Colonic mucosa (tissue), 4 donors: ENCODE measurements at regions not wholly inside any gene's neighbourhood (a gene's known extent, or its start where the extent isn't known, plus 50 kb on each side); places are given as distances from the start of the nearest gene placed in this dataset.

Experiments
- DNase-seq: peaks from one replicate; pipeline ENCODE4 v3.0.0-alpha.2; 2020
- H3K27ac ChIP-seq: fragments of 200-600 bp; one replicate; pipeline ENCODE4 v1.8.0; 2021
- H3K27me3 ChIP-seq: fragments of 200-600 bp; one replicate; pipeline ENCODE4 v1.8.0; 2021
- H3K36me3 ChIP-seq: fragments of 200-600 bp; one replicate; pipeline ENCODE4 v1.8.0; 2021
- H3K4me1 ChIP-seq: fragments of 200-600 bp; one replicate; pipeline ENCODE4 v1.8.0; 2021; ENCODE audit warnings: mild to moderate bottlenecking
- H3K4me3 ChIP-seq: fragments of 200-600 bp; one replicate; pipeline ENCODE4 v1.8.0; 2021
- H3K9ac ChIP-seq, 2 donors: one replicate each; pipeline ENCODE4 v1.7.0; 2013; ENCODE audit warnings: control low read depth in 2 of 2, low read depth in 2 of 2, low read length in 2 of 2
- H3K9me3 ChIP-seq: fragments of 200-600 bp; one replicate; pipeline ENCODE4 v1.8.0; 2021
- intact Hi-C: fragments of 100-400 bp; cut with DNase I; formaldehyde crosslinking; loops from one replicate; pipeline ENCODE4 v1.14.1; 2022
- TF ChIP-seq, protein P1 (sequence below): fragments of 200-600 bp; IDR thresholded peaks from one replicate; pipeline ENCODE4 v1.8.0; 2022; ENCODE audit warnings: antibody characterized with exemption, mild to moderate bottlenecking
- donor health status: healthy.
- donor health status: DM: no; HTN: no; CAD: no.
- donor health status: DM: no; HTN: no; CAD: no.

DNA sequence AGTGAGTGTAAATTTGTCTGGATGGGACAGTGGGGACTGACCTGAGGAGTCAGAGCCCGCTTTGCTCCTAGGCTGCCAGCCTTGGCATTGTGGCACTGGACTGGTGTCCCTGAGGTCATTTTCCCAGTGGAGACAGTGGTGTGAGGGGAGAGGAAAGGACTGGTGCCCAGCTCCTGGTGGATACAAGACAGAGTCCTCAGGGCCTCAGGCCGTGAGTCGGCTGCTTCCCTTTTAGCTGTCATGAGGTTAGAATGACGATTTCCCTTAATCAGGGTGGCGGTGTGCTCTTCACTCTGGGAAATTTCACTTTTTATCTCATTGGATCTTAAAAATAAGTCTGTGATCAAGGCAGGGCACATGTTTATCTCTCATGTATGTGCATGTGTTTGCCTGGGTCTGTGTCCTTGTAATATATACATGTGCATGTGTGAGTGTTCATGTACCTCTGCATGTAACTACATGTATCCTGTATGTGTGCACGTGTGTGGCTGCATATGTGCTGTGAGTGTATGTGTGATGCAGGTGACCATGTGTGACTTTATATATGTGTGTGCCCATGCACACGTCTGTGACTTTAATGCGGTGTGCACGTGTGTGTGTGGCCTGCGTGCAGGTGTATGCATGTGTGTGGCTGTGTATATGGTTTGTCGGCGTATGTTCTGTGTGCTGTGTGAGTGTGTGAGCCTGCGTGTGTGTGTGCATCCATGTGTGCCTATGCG is 55.7 kb downstream of the GLI2 start:
- H3K4me3 ChIP-seq: no peak overlapping the region
- TF ChIP-seq, protein P1, sequence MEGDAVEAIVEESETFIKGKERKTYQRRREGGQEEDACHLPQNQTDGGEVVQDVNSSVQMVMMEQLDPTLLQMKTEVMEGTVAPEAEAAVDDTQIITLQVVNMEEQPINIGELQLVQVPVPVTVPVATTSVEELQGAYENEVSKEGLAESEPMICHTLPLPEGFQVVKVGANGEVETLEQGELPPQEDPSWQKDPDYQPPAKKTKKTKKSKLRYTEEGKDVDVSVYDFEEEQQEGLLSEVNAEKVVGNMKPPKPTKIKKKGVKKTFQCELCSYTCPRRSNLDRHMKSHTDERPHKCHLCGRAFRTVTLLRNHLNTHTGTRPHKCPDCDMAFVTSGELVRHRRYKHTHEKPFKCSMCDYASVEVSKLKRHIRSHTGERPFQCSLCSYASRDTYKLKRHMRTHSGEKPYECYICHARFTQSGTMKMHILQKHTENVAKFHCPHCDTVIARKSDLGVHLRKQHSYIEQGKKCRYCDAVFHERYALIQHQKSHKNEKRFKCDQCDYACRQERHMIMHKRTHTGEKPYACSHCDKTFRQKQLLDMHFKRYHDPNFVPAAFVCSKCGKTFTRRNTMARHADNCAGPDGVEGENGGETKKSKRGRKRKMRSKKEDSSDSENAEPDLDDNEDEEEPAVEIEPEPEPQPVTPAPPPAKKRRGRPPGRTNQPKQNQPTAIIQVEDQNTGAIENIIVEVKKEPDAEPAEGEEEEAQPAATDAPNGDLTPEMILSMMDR: no peak
- no peaks in the 10 kb centered on the region for H3K9me3 ChIP-seq
- H3K27ac ChIP-seq: no peak overlapping the region
- intact Hi-C loops: no loop called here
- no peak overlapping the region for H3K9ac ChIP-seq
- no peaks in the 10 kb centered on the region for H3K36me3 ChIP-seq
- H3K4me1 ChIP-seq: no peaks in the 10 kb centered on the region
- H3K27me3 ChIP-seq: no peaks in the 10 kb centered on the region
- no peak for DNase-seq

DNA sequence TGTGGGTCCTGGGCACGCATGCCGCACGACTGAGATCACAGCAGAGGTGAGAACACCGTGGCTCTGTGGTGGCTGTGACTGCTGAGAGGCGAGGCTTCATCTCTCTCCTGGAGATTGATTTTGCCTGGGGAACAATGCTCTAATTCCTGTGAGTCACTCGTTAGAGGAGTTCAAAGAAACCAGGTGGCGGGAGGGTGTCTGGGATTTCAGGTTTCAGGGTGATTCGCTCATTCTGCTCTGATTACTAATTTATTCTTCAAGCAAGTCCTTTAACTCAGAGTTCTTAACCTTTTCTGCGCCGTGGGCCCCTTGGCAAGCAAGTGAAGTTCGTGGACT is 56.3 kb downstream of the GLI2 start:
- Histone ChIP-seq H3K9ac (no peak overlapping the region), H3K9me3 (no peaks in the 10 kb centered on the region), H3K36me3 (no peaks in the 10 kb centered on the region), H3K27ac (no peak overlapping the region), H3K4me3 (no peak overlapping the region), H3K27me3 (no peaks in the 10 kb centered on the region), H3K4me1 (no peaks in the 10 kb centered on the region)
- TF ChIP-seq, protein P1: no peak
- intact Hi-C loops: no loop called here
- DNase-seq: no peak

DNA sequence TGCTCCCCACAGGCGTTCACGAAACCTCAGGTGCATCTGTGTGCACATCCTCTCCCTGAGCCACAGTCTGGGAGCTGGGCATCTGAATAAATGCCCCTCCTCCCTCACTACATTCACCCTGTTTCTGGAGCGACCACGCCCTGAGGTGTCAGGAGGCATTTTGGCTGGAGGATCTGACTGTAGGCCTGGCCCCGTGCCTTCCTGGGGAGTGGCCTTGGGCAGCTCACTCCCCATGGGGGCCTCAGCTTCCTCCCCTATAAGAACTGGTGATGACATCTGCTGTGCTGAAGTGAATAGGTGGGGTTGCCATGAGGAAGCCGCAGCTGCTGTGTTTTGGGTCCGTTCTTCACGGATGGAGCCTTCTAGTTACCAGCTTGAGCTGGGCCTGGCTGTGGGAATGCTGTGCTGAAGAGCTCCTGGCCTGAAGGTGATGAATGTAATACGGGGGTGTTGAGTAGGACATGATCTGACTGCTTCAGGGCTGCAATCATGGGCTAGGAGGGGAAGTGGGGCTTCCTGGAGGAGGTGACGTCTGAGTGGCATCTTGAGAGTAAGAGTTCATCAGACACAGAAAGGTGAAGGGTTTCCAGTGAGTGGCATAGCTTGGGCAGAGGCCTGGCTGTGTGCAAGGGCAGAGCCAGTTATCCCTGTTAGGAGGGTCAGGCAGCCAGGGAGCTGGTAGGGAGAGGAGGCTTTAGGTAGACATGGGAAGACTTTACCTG is 58.2 kb downstream of the GLI2 start:
- TF ChIP-seq, protein P1: no peak
- Histone ChIP-seq H3K27me3 (no peaks in the 10 kb centered on the region), H3K36me3 (no peaks in the 10 kb centered on the region), H3K4me3 (no peak overlapping the region), H3K4me1 (no peaks in the 10 kb centered on the region), H3K9ac (no peak overlapping the region), H3K27ac (no peak overlapping the region), H3K9me3 (no peaks in the 10 kb centered on the region)
- no peak for DNase-seq
- intact Hi-C loops: no loop called here

DNA sequence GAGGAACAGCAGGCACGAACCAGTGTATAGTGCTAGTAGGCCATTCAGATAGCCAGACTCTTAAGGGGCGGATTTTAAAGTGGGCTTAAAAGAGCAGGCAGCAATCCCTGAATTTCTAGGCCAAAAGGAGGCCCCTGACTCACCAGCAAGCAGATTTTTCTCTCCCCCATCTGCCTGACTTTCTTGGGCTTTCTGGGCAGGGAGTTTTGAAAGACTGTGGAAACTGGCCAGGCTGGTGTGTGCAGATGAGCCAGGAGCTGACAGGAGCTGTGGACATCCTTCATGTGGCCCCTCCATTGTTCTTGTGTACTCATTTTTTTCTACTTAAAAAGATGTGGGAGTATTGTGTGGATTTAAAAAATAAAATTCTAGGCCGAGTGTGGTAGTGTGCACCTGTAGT is 59.0 kb downstream of the GLI2 start:
- no peak overlapping the region for H3K9ac ChIP-seq
- no peak for DNase-seq
- no peaks in the 10 kb centered on the region for H3K27me3 ChIP-seq
- H3K9me3 ChIP-seq: no peaks in the 10 kb centered on the region
- no peak overlapping the region for H3K4me3 ChIP-seq
- no peaks in the 10 kb centered on the region for H3K4me1 ChIP-seq
- intact Hi-C loops: no loop called here
- H3K27ac ChIP-seq: no peak overlapping the region
- TF ChIP-seq, protein P1: no peak
- H3K36me3 ChIP-seq: no peaks in the 10 kb centered on the region

DNA sequence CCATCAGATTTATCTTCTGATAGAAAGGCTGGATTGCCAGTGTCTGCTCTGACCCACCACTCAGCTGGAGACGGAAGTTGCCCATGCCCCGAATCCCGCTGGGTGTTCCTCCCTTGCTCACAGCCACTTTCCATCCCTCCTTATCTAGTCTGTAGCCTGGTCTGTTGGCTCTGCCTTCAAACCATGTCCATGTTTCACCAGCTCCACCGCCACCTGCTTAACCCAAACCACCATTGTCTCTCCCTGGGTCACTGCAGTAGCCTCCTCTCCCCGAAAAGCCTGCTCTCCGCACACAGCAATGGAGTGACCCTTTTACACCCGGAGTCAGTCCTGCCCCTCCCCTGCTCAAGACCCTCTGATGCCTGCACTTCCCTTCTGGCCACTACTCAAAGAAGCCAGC is 60.4 kb downstream of the GLI2 start:
- TF ChIP-seq, protein P1: no peak
- no peaks in the 10 kb centered on the region for H3K9me3 ChIP-seq
- intact Hi-C loops: no loop called here

More for the DNA sequence above, 60.4 kb downstream of the GLI2 start:
- H3K4me3 ChIP-seq: no peak overlapping the region
- H3K27ac ChIP-seq: no peak overlapping the region
- no peak overlapping the region for H3K9ac ChIP-seq
- H3K4me1 ChIP-seq: no peaks in the 10 kb centered on the region
- H3K27me3 ChIP-seq: no peaks in the 10 kb centered on the region
- DNase-seq: no peak
- H3K36me3 ChIP-seq: no peaks in the 10 kb centered on the region
